SK-N-SH treated with all-trans-retinoic acid at 6 μM for 48 hours (cell line): ENCODE measurements at regions not wholly inside any gene's neighbourhood (a gene's known extent, or its start where the extent isn't known, plus 50 kb on each side); places are given as distances from the start of the nearest gene placed in this dataset.
"Not testable (repeated sequence)": the region's sequence is repeated elsewhere in the genome, so short reads cannot be mapped to it uniquely, and the experiment has no call there.

Experiments
- ATAC-seq: fragments of 200-7000 bp; cut with Tn5 transposase; 3 replicates; pipeline ENCODE4 v1.9.1; 2020; ENCODE audit warnings: mild to moderate bottlenecking, moderate library complexity
- BACH2 ChIP-seq: fragments of 250-450 bp; sonication (Bioruptor Pico); IDR thresholded peaks from 2 replicates; pipeline ENCODE4 v1.9.0; 2021; ENCODE audit warnings: mild to moderate bottlenecking, borderline replicate concordance
- CREB5 ChIP-seq: fragments of 250-450 bp; sonication (Bioruptor Pico); IDR thresholded peaks from 2 replicates; pipeline ENCODE4 v1.5.1; 2020; ENCODE audit warnings: low read depth, mild to moderate bottlenecking, moderate library complexity
- CSDC2 ChIP-seq: fragments of 250-450 bp; sonication (Bioruptor Pico); IDR thresholded peaks from 2 replicates; pipeline ENCODE4 v1.5.0; 2020; ENCODE audit warnings: mild to moderate bottlenecking, moderate library complexity
- ESRRG ChIP-seq: fragments of 250-450 bp; sonication (Bioruptor Pico); IDR thresholded peaks from 2 replicates; pipeline ENCODE4 v1.6.1; 2021; ENCODE audit warnings: mild to moderate bottlenecking
- ISL1 ChIP-seq: fragments of 250-450 bp; sonication (Bioruptor Pico); IDR thresholded peaks from 2 replicates; pipeline ENCODE4 v2.1.2; 2022; ENCODE audit warnings: mild to moderate bottlenecking, moderate library complexity
- OSR1 ChIP-seq: fragments of 250-450 bp; sonication (Bioruptor Pico); IDR thresholded peaks from 2 replicates; pipeline ENCODE4 v1.8.0; 2022; ENCODE audit warnings: moderate library complexity, mild to moderate bottlenecking, inconsistent platforms
- PATZ1 ChIP-seq: fragments of 250-450 bp; sonication (Bioruptor Pico); IDR thresholded peaks from 2 replicates; pipeline ENCODE4 v1.8.0; 2020; ENCODE audit warnings: mild to moderate bottlenecking, moderate library complexity, borderline replicate concordance
- PPARA ChIP-seq: fragments of 250-450 bp; sonication (Bioruptor Pico); IDR thresholded peaks from 2 replicates; pipeline ENCODE4 v1.5.0; 2020; ENCODE audit warnings: mild to moderate bottlenecking, borderline replicate concordance
- RARB ChIP-seq: fragments of 250-450 bp; sonication (Bioruptor Pico); IDR thresholded peaks from 2 replicates; pipeline ENCODE4 v1.8.0; 2021; ENCODE audit warnings: mild to moderate bottlenecking, moderate library complexity
- SNAI2 ChIP-seq: fragments of 250-450 bp; sonication (Bioruptor Pico); IDR thresholded peaks from 2 replicates; pipeline ENCODE4 v1.5.0; 2020; ENCODE audit warnings: mild to moderate bottlenecking, moderate library complexity
- TOX ChIP-seq: fragments of 250-450 bp; sonication (Bioruptor Pico); IDR thresholded peaks from 2 replicates; pipeline ENCODE4 v1.8.0; 2021; ENCODE audit warnings: mild to moderate bottlenecking, moderate library complexity, borderline replicate concordance
- ZC3H10 ChIP-seq: fragments of 250-450 bp; sonication (Bioruptor Pico); IDR thresholded peaks from 2 replicates; pipeline ENCODE4 v1.5.1; 2021; ENCODE audit warnings: mild to moderate bottlenecking, moderate library complexity
- ZFP3 ChIP-seq: fragments of 250-450 bp; sonication (Bioruptor Pico); IDR thresholded peaks from 2 replicates; pipeline ENCODE4 v1.5.0; 2020; ENCODE audit warnings: mild to moderate bottlenecking, moderate library complexity
- ZFP30 ChIP-seq: fragments of 450-650 bp; formaldehyde crosslinking; IDR thresholded peaks from 2 replicates; pipeline ENCODE4 v1.5.0; 2022; ENCODE audit warnings: mild to moderate bottlenecking, moderate library complexity
- ZNF565 ChIP-seq: fragments of 450-650 bp; formaldehyde crosslinking; conservative IDR thresholded peaks from 2 replicates; pipeline ENCODE4 v1.5.0; 2020; ENCODE audit warnings: low read depth, mild to moderate bottlenecking, moderate library complexity
- ZNF70 ChIP-seq: fragments of 450-650 bp; formaldehyde crosslinking; IDR thresholded peaks from 2 replicates; pipeline ENCODE4 v1.5.0; 2020; ENCODE audit warnings: mild to moderate bottlenecking, moderate library complexity
- ZNF8 ChIP-seq: fragments of 450-650 bp; formaldehyde crosslinking; IDR thresholded peaks from 2 replicates; pipeline ENCODE4 v1.5.0; 2020; ENCODE audit warnings: mild to moderate bottlenecking, moderate library complexity
- TF ChIP-seq, protein P1 (sequence below): fragments of 250-450 bp; sonication (Bioruptor Pico); IDR thresholded peaks from 2 replicates; pipeline ENCODE4 v1.5.1; 2021; ENCODE audit warnings: mild to moderate bottlenecking, moderate library complexity
- TF ChIP-seq, protein P2 (sequence below): fragments of 250-450 bp; sonication (Bioruptor Pico); IDR thresholded peaks from 2 replicates; pipeline ENCODE4 v1.8.0; 2021; ENCODE audit warnings: low read depth, mild to moderate bottlenecking, moderate library complexity, borderline replicate concordance
- TF ChIP-seq, protein P3 (sequence below): fragments of 250-450 bp; sonication (Bioruptor Pico); IDR thresholded peaks from 2 replicates; pipeline ENCODE4 v1.5.0; 2020; ENCODE audit warnings: mild to moderate bottlenecking, moderate library complexity

GRCh38 chr16:72729552-72729951 lies 318.4 kb downstream of the ZFHX3 start:
- ATAC-seq = not testable (repeated sequence)

DNA sequence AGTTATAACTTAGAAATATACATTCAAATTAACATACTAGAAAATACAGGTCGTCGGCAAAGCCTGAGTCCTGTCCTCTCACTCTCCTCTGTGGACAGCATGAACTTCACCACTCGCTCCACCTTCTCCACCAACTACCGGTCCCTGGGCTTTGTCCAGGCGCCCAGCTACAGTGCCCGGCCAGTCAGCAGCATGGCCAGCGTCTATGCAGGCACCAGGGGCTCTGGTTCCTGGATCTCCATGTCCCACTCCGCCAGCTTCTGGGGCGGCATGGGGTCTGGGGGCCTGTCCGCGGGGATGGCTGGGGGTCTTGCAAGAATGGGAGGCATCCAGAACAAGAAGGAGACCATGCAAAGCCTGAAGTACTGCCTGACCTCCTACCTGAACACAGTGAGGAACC lies 319.4 kb downstream of the ZFHX3 start:
- no peak for TF ChIP-seq CSDC2 (CRISPR knock-in tag)
- no peak for TF ChIP-seq RARB (CRISPR knock-in tag)
- TF ChIP-seq, protein P1, sequence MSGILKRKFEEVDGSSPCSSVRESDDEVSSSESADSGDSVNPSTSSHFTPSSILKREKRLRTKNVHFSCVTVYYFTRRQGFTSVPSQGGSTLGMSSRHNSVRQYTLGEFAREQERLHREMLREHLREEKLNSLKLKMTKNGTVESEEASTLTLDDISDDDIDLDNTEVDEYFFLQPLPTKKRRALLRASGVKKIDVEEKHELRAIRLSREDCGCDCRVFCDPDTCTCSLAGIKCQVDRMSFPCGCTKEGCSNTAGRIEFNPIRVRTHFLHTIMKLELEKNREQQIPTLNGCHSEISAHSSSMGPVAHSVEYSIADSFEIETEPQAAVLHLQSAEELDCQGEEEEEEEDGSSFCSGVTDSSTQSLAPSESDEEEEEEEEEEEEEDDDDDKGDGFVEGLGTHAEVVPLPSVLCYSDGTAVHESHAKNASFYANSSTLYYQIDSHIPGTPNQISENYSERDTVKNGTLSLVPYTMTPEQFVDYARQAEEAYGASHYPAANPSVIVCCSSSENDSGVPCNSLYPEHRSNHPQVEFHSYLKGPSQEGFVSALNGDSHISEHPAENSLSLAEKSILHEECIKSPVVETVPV (CRISPR knock-in tag) = no peak
- no peak for ATAC-seq

- no peak for TF ChIP-seq ESRRG (CRISPR knock-in tag)
- no peak for TF ChIP-seq ZNF565 (CRISPR knock-in tag)
- no peak for TF ChIP-seq RARB (CRISPR knock-in tag)
- no peak for TF ChIP-seq PPARA (CRISPR knock-in tag)
- TF ChIP-seq BACH2 (CRISPR knock-in tag) = no peak
- no peak for TF ChIP-seq ZC3H10
- TF ChIP-seq OSR1 = no peak
- no peak for TF ChIP-seq CREB5
- TF ChIP-seq ZFP30 (CRISPR knock-in tag) = no peak
- TF ChIP-seq ISL1 (CRISPR knock-in tag) = no peak
- no peak for TF ChIP-seq SNAI2
- TF ChIP-seq ZNF70 (CRISPR knock-in tag) = no peak
- TF ChIP-seq, protein P2, sequence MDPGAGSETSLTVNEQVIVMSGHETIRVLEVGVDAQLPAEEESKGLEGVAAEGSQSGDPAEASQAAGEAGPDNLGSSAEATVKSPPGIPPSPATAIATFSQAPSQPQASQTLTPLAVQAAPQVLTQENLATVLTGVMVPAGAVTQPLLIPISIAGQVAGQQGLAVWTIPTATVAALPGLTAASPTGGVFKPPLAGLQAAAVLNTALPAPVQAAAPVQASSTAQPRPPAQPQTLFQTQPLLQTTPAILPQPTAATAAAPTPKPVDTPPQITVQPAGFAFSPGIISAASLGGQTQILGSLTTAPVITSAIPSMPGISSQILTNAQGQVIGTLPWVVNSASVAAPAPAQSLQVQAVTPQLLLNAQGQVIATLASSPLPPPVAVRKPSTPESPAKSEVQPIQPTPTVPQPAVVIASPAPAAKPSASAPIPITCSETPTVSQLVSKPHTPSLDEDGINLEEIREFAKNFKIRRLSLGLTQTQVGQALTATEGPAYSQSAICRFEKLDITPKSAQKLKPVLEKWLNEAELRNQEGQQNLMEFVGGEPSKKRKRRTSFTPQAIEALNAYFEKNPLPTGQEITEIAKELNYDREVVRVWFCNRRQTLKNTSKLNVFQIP (CRISPR knock-in tag) = no peak
- TF ChIP-seq ZNF8 (CRISPR knock-in tag) = no peak
- ATAC-seq = no peak
Observed at GRCh38 chr16:72727565-72727964, 320.4 kb downstream of the ZFHX3 start.

DNA sequence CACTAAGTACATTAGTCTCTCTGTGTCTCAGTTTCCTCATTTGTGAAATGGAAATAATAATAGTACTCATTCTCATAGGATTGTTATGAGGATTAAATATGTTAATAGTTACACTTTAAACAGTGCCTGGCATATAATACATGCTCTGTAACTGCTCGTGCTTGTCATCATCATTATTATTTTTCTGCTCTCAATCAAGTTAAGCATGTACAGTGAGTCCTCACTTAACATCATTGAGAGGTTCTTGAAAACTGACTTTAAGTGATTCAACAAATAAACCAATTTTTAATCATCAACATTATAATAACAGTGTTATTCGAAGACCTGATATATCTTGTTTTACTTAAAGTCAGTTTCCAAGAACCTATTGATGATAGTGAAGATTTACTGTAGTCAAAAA lies 322.3 kb downstream of the ZFHX3 start:
- TF ChIP-seq BACH2 (CRISPR knock-in tag) = no peak
- TF ChIP-seq, protein P3, sequence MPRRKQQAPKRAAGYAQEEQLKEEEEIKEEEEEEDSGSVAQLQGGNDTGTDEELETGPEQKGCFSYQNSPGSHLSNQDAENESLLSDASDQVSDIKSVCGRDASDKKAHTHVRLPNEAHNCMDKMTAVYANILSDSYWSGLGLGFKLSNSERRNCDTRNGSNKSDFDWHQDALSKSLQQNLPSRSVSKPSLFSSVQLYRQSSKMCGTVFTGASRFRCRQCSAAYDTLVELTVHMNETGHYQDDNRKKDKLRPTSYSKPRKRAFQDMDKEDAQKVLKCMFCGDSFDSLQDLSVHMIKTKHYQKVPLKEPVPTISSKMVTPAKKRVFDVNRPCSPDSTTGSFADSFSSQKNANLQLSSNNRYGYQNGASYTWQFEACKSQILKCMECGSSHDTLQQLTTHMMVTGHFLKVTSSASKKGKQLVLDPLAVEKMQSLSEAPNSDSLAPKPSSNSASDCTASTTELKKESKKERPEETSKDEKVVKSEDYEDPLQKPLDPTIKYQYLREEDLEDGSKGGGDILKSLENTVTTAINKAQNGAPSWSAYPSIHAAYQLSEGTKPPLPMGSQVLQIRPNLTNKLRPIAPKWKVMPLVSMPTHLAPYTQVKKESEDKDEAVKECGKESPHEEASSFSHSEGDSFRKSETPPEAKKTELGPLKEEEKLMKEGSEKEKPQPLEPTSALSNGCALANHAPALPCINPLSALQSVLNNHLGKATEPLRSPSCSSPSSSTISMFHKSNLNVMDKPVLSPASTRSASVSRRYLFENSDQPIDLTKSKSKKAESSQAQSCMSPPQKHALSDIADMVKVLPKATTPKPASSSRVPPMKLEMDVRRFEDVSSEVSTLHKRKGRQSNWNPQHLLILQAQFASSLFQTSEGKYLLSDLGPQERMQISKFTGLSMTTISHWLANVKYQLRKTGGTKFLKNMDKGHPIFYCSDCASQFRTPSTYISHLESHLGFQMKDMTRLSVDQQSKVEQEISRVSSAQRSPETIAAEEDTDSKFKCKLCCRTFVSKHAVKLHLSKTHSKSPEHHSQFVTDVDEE (CRISPR knock-in tag) = no peak
- no peak for TF ChIP-seq SNAI2
- TF ChIP-seq TOX (CRISPR knock-in tag) = no peak
- no peak for ATAC-seq

- no peak for ATAC-seq
- TF ChIP-seq SNAI2 = no peak
- TF ChIP-seq ZFP3 (CRISPR knock-in tag) = no peak
- TF ChIP-seq OSR1 = no peak
Observed at GRCh38 chr16:72723781-72724180, 324.1 kb downstream of the ZFHX3 start.

- ATAC-seq = no peak
- TF ChIP-seq ZNF565 (CRISPR knock-in tag) = no peak
- no peak for TF ChIP-seq TOX (CRISPR knock-in tag)
- TF ChIP-seq BACH2 (CRISPR knock-in tag) = no peak
- no peak for TF ChIP-seq ZNF70 (CRISPR knock-in tag)
- TF ChIP-seq PATZ1 = no peak
- no peak for TF ChIP-seq PPARA (CRISPR knock-in tag)
- TF ChIP-seq ZNF8 (CRISPR knock-in tag) = no peak
- TF ChIP-seq ZFP3 (CRISPR knock-in tag) = no peak
- TF ChIP-seq ISL1 (CRISPR knock-in tag) = no peak
- no peak for TF ChIP-seq SNAI2
- no peak for TF ChIP-seq ZFP30 (CRISPR knock-in tag)
- TF ChIP-seq, protein P2 (CRISPR knock-in tag) = no peak
Observed at GRCh38 chr16:72722552-72722951, 325.4 kb downstream of the ZFHX3 start.
